GM18517 (cell line): ENCODE measurements at regions not wholly inside any gene's neighbourhood (a gene's known extent, or its start where the extent isn't known, plus 50 kb on each side); places are given as distances from the start of the nearest gene placed in this dataset.
"Not testable (repeated sequence)": the region's sequence is repeated elsewhere in the genome, so short reads cannot be mapped to it uniquely, and the experiment has no call there.

Experiments
- ATAC-seq: cut with Tn5 transposase; IDR thresholded peaks from one replicate; pipeline ENCODE4 v1.9.1; 2021; ENCODE audit warnings: mild to moderate bottlenecking, moderate library complexity; ENCODE audit not compliant: unreplicated experiment

DNA sequence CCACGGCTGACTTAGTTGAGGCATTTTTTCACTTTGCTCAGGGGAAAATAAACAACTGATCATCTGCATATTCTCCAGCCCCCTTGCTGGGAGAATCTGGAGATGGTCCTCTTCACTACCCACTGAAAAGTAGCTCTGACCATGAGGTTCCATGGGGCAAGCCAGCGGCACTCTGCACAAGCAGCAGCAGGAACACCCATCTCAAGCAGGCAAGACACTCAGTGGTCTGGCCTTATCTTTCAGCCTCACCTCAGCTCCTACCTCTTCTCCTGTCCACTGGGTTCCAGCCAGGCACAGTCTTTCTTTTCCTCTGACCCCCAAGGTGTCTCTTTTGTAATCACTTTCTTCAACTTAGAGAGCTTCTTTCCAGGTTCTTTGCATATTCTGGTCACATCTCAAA lies 280.8 kb upstream of the GRIA1 start:
- ATAC-seq = no peak

DNA sequence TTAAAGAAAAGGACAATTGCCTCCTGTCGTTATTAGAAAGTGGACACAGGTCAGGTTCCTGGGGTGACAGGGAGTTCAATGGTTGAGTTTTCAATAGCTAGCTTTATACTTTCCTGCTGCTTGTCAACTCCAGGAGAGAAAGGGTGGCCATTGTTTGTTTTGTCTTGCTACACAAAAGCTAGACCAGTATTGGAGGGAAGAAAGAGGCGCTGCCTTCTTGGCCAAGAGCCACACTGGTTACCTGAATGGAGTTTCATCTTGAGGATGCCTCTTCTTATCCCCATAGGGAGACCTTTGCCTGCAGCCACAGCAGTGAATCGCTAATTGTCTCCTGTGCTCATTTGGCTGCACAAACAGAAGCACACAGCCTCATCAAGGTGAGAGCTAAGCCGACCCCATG lies 279.4 kb upstream of the GRIA1 start:
- ATAC-seq = no peak

DNA sequence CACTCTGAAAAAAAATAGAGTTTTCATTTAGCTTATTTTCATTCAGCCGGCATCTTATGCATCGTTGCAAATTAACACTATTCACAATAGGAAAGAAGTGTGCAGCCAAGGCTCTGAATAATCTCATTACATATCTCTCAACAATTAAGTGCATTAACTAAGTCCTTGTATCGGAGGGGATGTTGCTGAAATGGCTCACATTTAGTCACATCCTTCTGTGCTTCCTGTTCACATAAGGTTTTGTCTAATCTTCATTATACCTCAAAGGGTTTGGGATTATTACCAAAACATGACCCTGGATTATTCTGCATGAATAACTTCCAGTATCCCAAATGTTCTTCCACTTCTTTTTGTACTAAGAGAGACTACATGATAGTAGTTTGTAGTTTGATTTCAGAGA lies 278.0 kb upstream of the GRIA1 start:
- ATAC-seq = no peak

DNA sequence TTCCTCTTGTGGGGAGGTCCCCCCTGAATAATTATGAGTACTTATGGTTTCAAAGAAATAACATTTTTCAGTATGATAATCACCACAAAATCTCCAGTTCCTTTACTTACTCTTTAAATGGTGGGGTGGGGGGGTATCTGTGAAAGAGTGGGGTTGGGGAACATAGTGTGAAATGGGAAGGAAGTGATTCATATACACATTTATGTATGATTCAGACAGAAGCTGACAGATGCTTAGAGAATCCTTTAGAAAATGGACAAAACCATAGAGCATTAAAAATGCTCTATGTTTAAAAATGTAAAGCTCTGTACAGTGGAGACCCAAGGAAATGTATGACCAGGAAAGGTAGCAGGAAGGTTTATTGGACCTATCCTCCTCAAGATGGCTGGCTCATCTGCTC lies 267.5 kb upstream of the GRIA1 start:
- ATAC-seq = no peak

DNA sequence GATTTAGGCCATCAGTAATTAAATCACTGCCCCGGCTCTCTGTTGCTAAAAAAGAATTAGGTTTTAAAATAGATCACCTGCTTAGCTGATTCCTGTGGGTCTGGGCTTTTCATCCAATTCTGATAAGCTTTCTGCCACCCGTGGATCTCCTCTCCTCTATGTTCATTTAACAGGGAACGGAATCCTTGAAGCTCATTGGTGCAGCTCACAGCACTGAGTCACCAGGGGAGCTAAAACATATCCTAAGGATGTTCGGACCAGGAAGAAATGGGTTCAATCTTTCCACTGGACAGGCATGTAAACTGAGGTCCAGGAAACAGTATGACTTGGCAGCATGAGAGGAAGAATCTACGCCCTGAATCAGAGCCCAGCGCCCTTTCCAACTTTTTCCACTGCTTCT lies 267.1 kb upstream of the GRIA1 start:
- no peak for ATAC-seq

DNA sequence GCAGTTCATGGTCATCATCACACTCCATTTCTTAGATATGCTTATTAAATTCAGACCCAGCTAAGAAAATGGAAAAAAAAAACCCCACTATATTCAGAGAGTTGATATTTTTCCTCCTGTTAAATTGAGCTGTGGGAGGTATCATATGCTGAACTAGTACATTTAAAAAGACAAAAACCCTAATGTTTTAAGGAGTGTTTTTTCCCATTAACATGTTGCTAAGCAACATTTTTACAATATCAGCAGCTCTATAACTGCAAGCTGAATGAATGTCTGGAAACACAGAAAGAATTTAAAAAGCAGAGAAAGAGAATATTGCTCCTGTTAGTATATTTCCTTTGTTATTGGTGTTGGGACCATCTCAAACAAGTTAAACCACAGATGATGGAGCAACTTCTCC lies 265.8 kb upstream of the GRIA1 start:
- ATAC-seq = no peak

DNA sequence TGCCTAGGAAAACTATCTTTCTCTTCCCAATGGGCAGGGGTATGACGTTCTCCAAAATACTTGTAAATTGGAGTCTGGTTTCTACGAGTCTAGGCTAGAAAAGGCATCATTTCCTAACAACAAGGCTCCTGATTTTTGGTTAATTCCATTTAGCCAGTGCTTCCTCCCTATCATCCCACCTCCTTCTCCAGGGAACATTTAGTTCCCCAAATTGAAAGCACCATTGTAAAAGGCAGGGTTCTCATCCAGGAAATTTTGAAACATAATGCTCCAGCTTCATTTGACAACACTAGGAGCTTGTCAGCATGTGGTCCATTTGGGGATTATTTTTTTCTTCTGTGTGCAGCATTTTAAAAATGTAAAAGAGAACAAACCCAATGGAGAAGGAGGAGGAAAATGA lies 256.5 kb upstream of the GRIA1 start:
- ATAC-seq = no peak

DNA sequence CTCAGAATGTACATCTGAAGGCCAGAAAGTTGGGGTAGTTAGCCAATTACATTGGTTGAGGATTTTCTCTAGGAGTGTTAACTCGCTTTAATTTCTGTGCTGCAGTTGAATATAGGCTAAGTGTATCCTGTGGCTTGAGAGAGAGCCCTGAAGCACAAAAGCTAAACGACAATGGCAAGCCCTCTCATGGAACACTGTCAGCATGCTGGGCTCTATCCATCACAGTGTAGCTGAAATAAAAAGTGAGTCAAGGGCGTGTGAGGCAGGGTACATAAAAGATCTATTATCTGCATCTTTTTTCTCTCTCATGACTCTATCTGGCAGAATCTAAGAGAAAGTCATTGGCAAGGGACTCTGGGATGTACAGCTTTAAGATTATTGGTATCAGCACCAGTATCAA lies 254.2 kb upstream of the GRIA1 start:
- ATAC-seq = no peak

DNA sequence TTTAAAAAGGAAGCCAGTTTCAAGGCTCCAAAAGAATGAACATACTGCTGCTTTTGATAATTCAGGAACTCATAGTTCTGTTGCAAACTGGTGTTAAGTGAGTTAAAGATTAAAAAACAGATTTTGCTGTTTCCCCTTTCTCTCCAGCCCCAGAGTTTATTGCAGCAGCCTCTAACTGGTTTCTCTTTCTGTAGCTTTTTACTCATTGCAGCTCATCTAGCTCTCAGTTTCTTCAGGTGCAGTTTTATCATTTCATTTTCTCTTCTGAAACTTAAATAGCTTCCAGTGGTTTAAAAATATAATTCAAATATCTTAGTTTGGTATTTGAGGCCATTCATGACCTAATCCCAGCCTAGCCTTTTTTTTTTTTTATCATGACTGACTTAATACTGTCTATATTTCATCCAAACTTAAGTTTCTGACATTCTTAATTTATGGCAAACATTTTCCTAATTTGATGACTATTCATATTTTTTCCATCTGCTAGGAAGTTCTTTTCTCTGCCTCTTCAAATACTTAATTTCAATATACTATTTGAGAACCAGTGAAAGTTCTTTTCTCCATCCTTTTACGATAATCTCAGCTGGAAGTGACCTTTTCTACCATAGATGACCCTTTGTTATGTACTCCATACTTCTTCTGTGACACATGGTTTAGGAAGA lies 252.7 kb upstream of the GRIA1 start:
- ATAC-seq = peak; percentile 94

DNA sequence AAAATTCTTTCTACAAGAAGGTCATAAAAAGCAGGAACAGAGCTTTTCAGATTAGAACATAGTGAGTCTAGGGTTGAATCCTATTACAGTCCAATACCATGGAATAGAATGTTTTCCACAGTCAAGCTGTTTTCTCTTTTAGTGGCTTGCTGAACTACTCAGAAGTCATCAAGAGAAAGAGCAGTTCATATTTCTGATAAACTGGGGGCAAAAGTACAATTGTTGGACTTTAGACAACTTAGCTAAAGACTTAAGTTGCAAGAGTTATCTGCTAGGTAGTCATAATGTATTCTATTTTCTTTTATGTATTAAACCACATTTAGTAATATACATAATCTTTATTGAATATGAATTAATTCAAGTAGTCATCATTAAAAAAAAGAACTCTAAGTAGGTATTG lies 233.1 kb upstream of the GRIA1 start:
- no peak for ATAC-seq

DNA sequence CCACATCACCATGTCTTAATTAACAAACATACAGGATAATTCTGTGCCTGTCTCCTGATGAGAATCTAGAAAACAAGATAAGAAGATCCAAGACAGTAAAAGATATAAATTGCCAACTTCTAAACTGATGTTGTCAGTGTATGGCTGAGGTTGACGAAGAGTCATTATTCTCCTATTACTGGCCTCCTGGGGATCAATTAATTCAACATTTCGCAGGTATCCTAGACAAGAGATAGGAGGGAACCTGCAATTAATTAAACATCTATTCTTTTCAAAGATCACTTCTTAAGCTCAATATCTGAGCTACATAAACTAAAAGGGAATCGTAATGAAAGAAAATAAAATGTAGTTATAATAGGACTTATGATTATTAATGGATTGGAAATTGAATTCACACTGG lies 232.0 kb upstream of the GRIA1 start:
- no peak for ATAC-seq

DNA sequence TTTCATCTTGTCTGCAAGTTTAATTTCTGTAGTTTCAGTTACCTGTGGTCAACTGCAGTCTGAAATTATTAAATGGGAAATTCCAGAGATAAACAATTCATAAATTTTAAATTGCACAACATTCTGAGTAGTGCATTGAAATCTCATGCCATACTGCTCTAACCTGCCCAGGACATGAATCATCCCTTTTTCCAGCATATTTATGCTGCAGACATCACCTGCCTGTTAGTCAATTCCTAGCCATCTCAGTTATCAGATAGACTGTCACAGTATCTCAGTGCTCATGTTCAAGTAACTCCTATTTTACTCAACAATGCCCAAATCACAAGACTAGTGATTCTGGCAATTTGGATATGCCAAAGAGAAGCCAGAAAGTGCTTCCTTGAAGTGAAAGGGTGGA lies 223.0 kb upstream of the GRIA1 start:
- ATAC-seq = no peak

DNA sequence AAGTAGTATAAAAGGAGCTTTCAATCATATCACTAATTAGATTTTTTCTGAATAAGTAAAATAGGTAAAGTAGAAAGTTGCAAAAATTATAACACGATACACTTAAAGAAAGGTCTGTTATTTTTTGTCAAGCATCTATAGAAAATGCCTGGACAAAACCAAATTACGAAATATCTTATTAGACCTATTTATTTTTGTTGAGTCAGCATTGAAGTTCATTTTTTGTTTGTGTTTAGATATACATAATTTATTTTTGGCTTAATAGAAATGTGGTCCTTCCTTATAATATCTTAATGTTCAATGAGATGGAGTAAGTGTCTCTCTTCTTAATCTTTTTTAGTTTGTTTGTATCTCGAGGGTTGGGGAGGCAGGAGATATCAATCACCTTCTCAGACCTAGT lies 214.8 kb upstream of the GRIA1 start:
- no peak for ATAC-seq

DNA sequence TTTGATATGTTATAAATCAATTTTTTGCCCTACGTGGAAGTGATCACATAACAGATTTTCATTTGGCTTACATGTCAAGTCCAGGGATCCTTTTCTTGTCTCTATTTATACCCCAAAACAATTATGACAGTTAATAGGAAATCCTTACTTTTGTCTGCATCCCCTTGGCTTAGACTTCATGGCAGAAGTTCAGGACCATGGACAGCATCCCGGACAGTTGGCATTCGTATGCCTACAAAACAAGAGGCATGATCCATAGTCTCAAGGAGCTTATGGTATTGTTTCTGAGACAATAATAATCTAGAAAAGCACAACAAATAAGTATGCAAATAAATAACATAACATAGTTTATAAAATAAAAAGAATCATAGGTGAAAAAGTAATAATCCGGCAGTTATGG lies 214.3 kb upstream of the GRIA1 start:
- no peak for ATAC-seq

DNA sequence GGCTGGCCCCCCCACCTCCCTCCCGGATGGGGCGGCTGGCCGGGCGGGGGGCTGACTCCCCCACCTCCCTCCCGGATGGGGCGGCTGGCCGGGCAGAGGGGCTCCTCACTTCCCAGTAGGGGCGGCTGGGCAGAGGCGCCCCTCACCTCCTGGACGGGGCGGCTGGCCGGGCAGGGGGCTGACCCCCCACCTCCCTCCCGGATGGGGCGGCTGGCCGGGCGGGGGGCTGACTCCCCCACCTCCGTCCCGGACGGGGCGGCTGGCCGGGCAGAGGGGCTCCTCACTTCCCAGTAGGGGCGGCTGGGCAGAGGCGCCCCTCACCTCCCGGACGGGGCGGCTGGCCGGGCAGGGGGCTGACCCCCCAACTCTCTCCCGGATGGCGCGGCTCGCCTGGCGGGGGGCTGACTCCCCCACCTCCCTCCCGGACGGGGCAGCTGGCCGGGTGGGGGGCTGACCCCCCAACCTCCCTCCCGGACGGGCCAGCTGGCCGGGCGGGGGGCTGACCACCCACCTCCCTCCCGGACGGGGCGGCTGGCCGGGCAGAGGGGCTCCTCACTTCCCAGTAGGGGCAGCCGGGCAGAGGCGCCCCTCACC lies 194.1 kb upstream of the GRIA1 start:
- ATAC-seq = not testable (repeated sequence)

DNA sequence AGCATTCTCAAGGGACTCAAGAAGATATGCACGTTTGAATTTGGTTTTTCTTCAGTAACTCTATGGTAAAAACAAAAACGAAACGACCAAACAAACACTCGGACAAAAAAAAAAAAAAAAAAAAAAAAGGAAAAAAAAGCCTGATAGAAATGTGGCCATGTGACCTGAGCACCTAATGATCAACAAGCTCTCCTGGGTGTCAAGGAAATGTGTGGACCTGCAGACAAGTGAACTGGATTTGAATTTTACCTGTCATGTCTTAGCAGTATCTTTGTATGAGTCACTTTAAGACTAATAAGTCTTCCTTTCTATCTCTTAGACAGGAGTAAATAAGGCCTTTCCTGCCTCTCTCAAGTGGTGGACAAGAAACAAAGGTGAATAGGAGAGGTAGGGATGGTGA lies 190.6 kb upstream of the GRIA1 start:
- ATAC-seq = no peak

DNA sequence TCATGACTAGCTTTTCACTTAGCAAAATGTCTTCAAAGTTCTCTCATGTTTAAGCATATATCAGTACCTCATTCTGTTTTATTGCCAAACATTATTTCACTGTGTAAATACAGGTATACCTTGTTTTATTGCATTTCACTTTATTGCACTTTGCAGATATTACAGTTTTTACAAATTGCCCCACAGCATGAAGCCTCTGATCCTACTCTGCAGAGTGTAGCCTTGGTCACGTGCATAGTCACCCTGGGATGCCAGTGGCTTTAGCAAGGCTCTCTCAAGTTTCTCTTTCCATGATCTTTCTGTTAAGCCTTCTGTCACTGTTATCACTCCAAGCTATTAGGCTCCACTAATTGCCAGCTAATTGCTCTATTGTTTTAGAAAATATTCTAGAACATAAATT lies 182.2 kb upstream of the GRIA1 start:
- ATAC-seq = no peak

DNA sequence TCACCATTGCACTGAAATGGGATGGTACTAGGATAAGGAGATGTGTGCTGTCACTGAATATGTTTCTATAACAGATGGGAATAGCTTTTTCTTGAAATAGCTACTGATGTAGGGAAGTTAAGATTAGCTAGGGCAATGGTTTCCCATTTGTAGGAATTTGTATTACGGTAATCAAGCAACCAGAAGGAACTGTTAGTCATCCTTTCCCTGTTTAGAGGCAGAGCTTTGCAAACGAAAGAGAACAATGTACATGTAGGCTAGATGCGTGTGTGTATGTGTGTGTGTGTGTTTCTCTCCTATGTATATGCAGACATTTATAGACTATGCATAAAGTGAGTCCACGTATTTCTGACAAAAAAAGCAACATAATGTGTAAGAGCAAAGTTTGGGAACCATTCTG lies 171.9 kb upstream of the GRIA1 start:
- no peak for ATAC-seq

DNA sequence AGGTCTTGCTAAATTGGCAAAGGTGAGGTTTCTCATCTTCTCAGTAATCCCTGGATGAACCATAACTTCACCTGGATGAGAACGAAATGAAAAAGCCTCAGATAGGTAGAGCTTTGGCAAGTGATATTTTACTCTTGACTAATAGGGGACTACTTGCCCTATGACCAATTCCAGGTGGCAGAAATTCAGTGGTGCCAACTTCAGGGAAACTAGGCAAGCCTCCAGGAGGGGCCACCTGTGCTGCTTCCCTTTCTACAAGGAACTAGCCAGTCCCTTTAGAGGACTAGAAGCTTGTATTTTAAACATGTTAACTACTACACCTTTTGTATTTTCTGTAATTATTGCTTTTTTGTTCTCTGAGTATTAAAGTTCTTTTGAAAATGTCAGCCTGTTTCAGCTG lies 169.0 kb upstream of the GRIA1 start:
- ATAC-seq = no peak

DNA sequence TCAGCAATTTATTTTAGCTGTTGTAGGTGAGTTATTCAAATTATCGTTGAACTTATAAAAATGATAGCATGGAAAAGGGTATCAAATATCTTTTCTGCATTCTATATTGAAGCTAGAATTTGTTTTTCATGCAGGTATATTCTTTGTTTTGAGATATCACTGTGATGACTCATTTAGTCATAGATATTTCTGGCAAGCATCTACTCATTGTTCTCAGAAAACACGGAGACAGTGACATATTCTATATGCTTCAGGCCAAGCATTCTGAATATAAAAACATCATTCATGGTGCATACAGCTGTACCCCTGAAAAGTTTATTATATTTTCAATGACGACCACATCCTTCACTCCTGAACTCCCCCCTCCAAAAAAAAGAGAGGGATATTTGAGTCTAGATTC lies 150.3 kb upstream of the GRIA1 start:
- no peak for ATAC-seq

DNA sequence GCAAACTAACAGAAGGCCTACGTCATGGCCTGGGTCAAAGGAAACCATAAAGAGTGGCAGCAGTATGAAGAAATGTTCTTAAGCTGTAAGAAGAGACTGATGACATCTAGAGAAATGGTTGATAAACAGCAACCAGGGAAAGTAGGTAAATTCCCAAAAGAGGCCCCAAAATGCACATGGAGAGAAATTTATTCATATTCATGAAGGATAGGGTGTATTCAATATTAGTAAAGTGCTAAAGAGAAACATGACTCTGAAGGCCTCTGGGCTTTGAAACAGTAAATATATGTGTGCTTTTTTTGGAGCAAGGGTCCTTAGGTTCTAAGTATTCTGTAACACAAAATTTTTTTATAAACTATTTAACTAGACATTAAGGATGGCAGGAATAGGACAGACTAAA lies 149.7 kb upstream of the GRIA1 start:
- ATAC-seq = no peak

DNA sequence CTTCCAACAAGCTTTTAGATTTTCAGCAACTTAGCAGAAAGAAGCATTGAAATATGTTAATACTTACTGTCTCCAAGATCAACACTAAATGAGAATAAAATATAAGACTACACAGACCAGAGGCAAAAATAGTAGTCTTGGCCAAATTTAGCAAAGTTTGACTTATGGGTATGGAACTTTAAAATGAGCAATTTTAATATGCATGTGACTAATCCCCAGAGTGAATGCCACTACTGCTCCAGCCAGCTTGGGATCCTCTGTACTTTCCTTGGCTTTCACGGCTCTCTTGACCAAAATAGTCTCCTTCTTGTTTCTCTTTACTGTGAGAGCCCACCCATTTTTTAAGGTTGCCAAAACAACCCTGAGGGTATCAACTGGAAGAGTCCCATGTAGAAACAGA lies 148.0 kb upstream of the GRIA1 start:
- ATAC-seq = no peak

DNA sequence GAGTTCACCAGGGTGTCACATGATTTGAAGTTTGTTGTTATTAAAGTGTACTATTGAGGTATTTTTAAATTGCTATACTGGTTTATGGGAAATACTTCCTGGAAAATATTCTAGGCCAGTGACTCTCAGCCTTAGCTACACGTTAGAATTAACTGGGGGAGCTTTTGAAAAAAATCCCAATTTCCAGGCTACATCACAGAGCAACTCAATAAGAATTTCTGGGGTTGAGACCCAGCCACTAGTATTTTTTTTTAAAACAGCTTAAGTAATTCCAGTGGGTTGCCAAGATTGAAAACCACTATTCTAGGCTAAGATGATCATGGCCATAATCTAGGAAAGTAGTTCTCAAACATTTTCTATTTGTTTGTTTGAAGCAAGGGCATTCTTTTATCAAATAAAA lies 142.9 kb upstream of the GRIA1 start:
- ATAC-seq = no peak
